ENCODE measurements at regions not wholly inside any gene's neighbourhood (a gene's known extent, or its start where the extent isn't known, plus 50 kb on each side); places are given as distances from the start of the nearest gene placed in this dataset.

GRCh38 chr3:56889131-56889530, 87.4 kb upstream of the ARHGEF3 start:
- DNase-seq = no peak

- no peak for DNase-seq
Measured at GRCh38 chr3:56887402-56888025, 85.8 kb upstream of the ARHGEF3 start.

GRCh38 chr3:56886314-56886713, 84.6 kb upstream of the ARHGEF3 start:
- DNase-seq = no peak

GRCh38 chr3:56885879-56886278, 84.1 kb upstream of the ARHGEF3 start:
- DNase-seq = no peak

GRCh38 chr3:56885453-56885852, 83.7 kb upstream of the ARHGEF3 start:
- DNase-seq = no peak

- no peak for DNase-seq
Measured at GRCh38 chr3:56884387-56884786, 82.6 kb upstream of the ARHGEF3 start.

GRCh38 chr3:56883828-56884227, 82.1 kb upstream of the ARHGEF3 start:
- no peak for DNase-seq

GRCh38 chr3:56882896-56883295, 81.1 kb upstream of the ARHGEF3 start:
- no peak for DNase-seq

GRCh38 chr3:56881841-56882240, 80.1 kb upstream of the ARHGEF3 start:
- DNase-seq = no peak

- DNase-seq = no peak
Measured at GRCh38 chr3:56880720-56881575, 79.2 kb upstream of the ARHGEF3 start.

GRCh38 chr3:56879436-56880215, 77.9 kb upstream of the ARHGEF3 start:
- DNase-seq = no peak

GRCh38 chr3:56878074-56878473, 76.3 kb upstream of the ARHGEF3 start:
- DNase-seq = no peak

- DNase-seq = no peak
Measured at GRCh38 chr3:56876916-56877315, 75.2 kb upstream of the ARHGEF3 start.

GRCh38 chr3:56874269-56874668, 72.5 kb upstream of the ARHGEF3 start:
- no peak for DNase-seq

- DNase-seq = no peak
Measured at GRCh38 chr3:56870436-56870835, 68.7 kb upstream of the ARHGEF3 start.

- DNase-seq = no peak
Measured at GRCh38 chr3:56869157-56869889, 67.6 kb upstream of the ARHGEF3 start.

- DNase-seq = no peak
Measured at GRCh38 chr3:56868706-56869105, 67.0 kb upstream of the ARHGEF3 start.

GRCh38 chr3:56867671-56868070, 65.9 kb upstream of the ARHGEF3 start:
- DNase-seq = no peak

- DNase-seq = no peak
Measured at GRCh38 chr3:56864918-56865524, 63.3 kb upstream of the ARHGEF3 start.

- no peak for DNase-seq
Measured at GRCh38 chr3:56864090-56864489, 62.3 kb upstream of the ARHGEF3 start.

- DNase-seq = no peak
Measured at GRCh38 chr3:56862352-56863062, 60.8 kb upstream of the ARHGEF3 start.

GRCh38 chr3:56861511-56861910, 59.8 kb upstream of the ARHGEF3 start:
- DNase-seq = no peak

Data from 8988T (cell line).